SK-N-SH (cell line): ENCODE measurements at regions not wholly inside any gene's neighbourhood (a gene's known extent, or its start where the extent isn't known, plus 50 kb on each side); places are given as distances from the start of the nearest gene placed in this dataset.

ENCODE experiments used
- CTCF ChIA-PET: fragments of 300-600, 350-600 bp; formaldehyde crosslinking; extraction: SDS; loops from one replicate; lab custom pipeline; 2021; lab: Yijun Ruan, JAX
- POLR2A ChIA-PET: fragments of 350-600 bp; sonication (Branson Sonifier 250); formaldehyde crosslinking; extraction: SDS; loops from one replicate; lab custom pipeline; 2020; ENCODE audit warnings: antibody characterized with exemption, inconsistent platforms; lab: Yijun Ruan, JAX
- DNase-seq: peaks from one replicate; pipeline ENCODE4 v3.0.0; 2012
- H2AFZ ChIP-seq: fragments of 200-600 bp; sonication (generic); 2 replicates; pipeline ENCODE4 v1.8.1; 2016; ENCODE audit warnings: antibody characterized with exemption, mild to moderate bottlenecking, low read depth
- H3F3A ChIP-seq: fragments of 200-600 bp; sonication (generic); replicated peaks from 2 replicates; pipeline ENCODE3; 2016; ENCODE audit warnings: antibody characterized with exemption, mild to moderate bottlenecking; ENCODE audit not compliant: insufficient read depth
- H3K27ac ChIP-seq, 2 experiments: fragments of 200-500 bp in 1 of 2; fragments of 200-600 bp in 1 of 2; sonication (Bioruptor generic) in 1 of 2; sonication (generic), shearing (Covaris generic) in 1 of 2; 2 replicates each; pipeline versions ENCODE4 v1.5.1 to v1.6.1; 2014 to 2016; ENCODE audit warnings: low read depth in 2 of 2, inconsistent platforms in 1 of 2, low read length in 1 of 2, mild to moderate bottlenecking in 1 of 2, mixed read lengths in 1 of 2
- H3K27me3 ChIP-seq: fragments of 200-600 bp; sonication (generic), shearing (Covaris generic); 2 replicates; pipeline ENCODE4 v1.6.1; 2016; ENCODE audit warnings: mixed run types; ENCODE audit not compliant: insufficient read depth
- H3K36me3 ChIP-seq, 2 experiments: fragments of 200-500 bp in 1 of 2; fragments of 200-600 bp in 1 of 2; sonication (Bioruptor generic) in 1 of 2; sonication (generic) in 1 of 2; replicated peaks in 1 of 2; 2 replicates each; pipeline versions ENCODE3 to v1.5.1; 2014 to 2016; ENCODE audit warnings: low read length in 1 of 2, mild to moderate bottlenecking in 1 of 2; ENCODE audit not compliant: insufficient read depth in 2 of 2, control insufficient read depth in 1 of 2
- H3K4me1 ChIP-seq, 2 experiments: fragments of 200-500 bp in 1 of 2; fragments of 200-600 bp in 1 of 2; sonication (Bioruptor generic) in 1 of 2; sonication (generic), shearing (Covaris generic) in 1 of 2; 2 replicates each; pipeline versions ENCODE4 v1.5.1 to v1.6.1; 2014 to 2016; ENCODE audit warnings: low read depth in 1 of 2, low read length in 1 of 2, mixed run types in 1 of 2; ENCODE audit not compliant: insufficient read depth in 2 of 2, control insufficient read depth in 1 of 2
- H3K4me2 ChIP-seq: fragments of 200-600 bp; sonication (generic), shearing (Covaris generic); 2 replicates; pipeline ENCODE4 v1.6.1; 2017; ENCODE audit warnings: mixed run types
- H3K4me3 ChIP-seq, 2 experiments: fragments of 200-500 bp in 1 of 2; fragments of 200-600 bp in 1 of 2; sonication (Bioruptor generic) in 1 of 2; sonication (generic), shearing (Covaris generic) in 1 of 2; 2 replicates each; pipeline versions ENCODE4 v1.5.1 to v1.8.1; 2014 to 2016; ENCODE audit warnings: low read depth in 2 of 2, inconsistent platforms in 1 of 2, low read length in 1 of 2, mild to moderate bottlenecking in 1 of 2, mixed read lengths in 1 of 2, moderate library complexity in 1 of 2
- H3K79me2 ChIP-seq: fragments of 200-600 bp; sonication (generic); 2 replicates; pipeline ENCODE4 v1.8.1; 2017; ENCODE audit warnings: mild to moderate bottlenecking; ENCODE audit not compliant: insufficient read depth
- H3K9ac ChIP-seq: fragments of 200-600 bp; sonication (generic); 2 replicates; pipeline ENCODE4 v1.6.1; 2017; ENCODE audit warnings: mixed run types
- H3K9me2 ChIP-seq: fragments of 200-600 bp; sonication (generic); 2 replicates; pipeline ENCODE4 v1.6.1; 2017; ENCODE audit warnings: mixed run types
- H3K9me3 ChIP-seq: fragments of 200-600 bp; sonication (generic); 2 replicates; pipeline ENCODE4 v1.6.1; 2017; ENCODE audit warnings: mixed run types, mild to moderate bottlenecking, moderate library complexity
- H4K20me1 ChIP-seq: fragments of 200-600 bp; sonication (generic); 2 replicates; pipeline ENCODE4 v1.6.1; 2017; ENCODE audit warnings: mild to moderate bottlenecking, mixed run types; ENCODE audit not compliant: insufficient read depth
- CHD2 ChIP-seq: fragments of 150-350 bp; IDR thresholded peaks from 2 replicates; pipeline ENCODE4 v1.6.1; 2018; ENCODE audit warnings: low read length; ENCODE audit not compliant: partially characterized antibody
- EP300 ChIP-seq, 2 experiments: IDR thresholded peaks; 2 replicates each; pipeline versions ENCODE4 v1.4.0 to v1.6.1; 2012; ENCODE audit warnings: borderline replicate concordance in 1 of 2, low read depth in 1 of 2, low read length in 1 of 2
- EZH2phosphoT487 ChIP-seq: fragments of 200-600 bp; sonication (generic); IDR thresholded peaks from 2 replicates; pipeline ENCODE4 v1.6.1; 2017; ENCODE audit warnings: low read depth, mixed run types, mild to moderate bottlenecking, antibody characterized with exemption, moderate library complexity, borderline replicate concordance
- FOXJ3 ChIP-seq: sonication (generic); formaldehyde crosslinking; IDR thresholded peaks from 2 replicates; pipeline ENCODE4 v1.5.1; 2020; ENCODE audit warnings: mild to moderate bottlenecking, missing genetic modification reagents
- FOXM1 ChIP-seq: IDR thresholded peaks from 2 replicates; pipeline ENCODE4 v1.4.0; 2012; ENCODE audit warnings: low read depth, mild to moderate bottlenecking
- GATA2 ChIP-seq: sonication (generic); formaldehyde crosslinking; IDR thresholded peaks from 2 replicates; pipeline ENCODE4 v1.5.0; 2020; ENCODE audit warnings: mild to moderate bottlenecking, missing genetic modification reagents
- IRF3 ChIP-seq: fragments of 150-350 bp; IDR thresholded peaks from 2 replicates; pipeline ENCODE4 v1.6.1; 2016; ENCODE audit warnings: mild to moderate bottlenecking, low read depth, low read length
- MAX ChIP-seq: IDR thresholded peaks from 2 replicates; pipeline ENCODE4 v1.4.0; 2012; ENCODE audit warnings: low read depth
- MXI1 ChIP-seq: IDR thresholded peaks from 2 replicates; pipeline ENCODE4 v1.6.1; 2012; ENCODE audit warnings: mild to moderate bottlenecking, low read depth, low read length, improper control_type of control experiment
- NRF1 ChIP-seq: IDR thresholded peaks from 2 replicates; pipeline ENCODE4 v1.6.1; 2012; ENCODE audit warnings: low read depth, mild to moderate bottlenecking, low read length
- PBX3 ChIP-seq: IDR thresholded peaks from 2 replicates; pipeline ENCODE4; 2012
- POLR2AphosphoS5 ChIP-seq: IDR thresholded peaks from 2 replicates; pipeline ENCODE4 v1.6.1; 2012; ENCODE audit warnings: low read depth, low read length
- RAD21 ChIP-seq: IDR thresholded peaks from 2 replicates; pipeline ENCODE4 v1.6.1; 2012; ENCODE audit warnings: mild to moderate bottlenecking, low read length
- RCOR1 ChIP-seq: fragments of 150-350 bp; IDR thresholded peaks from 2 replicates; pipeline ENCODE4 v1.6.1; 2017; ENCODE audit warnings: antibody characterized with exemption, low read length
- RFX5 ChIP-seq: IDR thresholded peaks from 2 replicates; pipeline ENCODE4 v1.6.1; 2012; ENCODE audit warnings: mild to moderate bottlenecking, improper control_type of control experiment, low read length
- SMC3 ChIP-seq: IDR thresholded peaks from 2 replicates; pipeline ENCODE4 v1.6.1; 2012; ENCODE audit warnings: low read depth, low read length, improper control_type of control experiment
- USF2 ChIP-seq: fragments of 150-350 bp; IDR thresholded peaks from 2 replicates; pipeline ENCODE4 v1.6.1; 2017; ENCODE audit warnings: antibody characterized with exemption, low read length, low read depth, borderline replicate concordance
- ZBTB33 ChIP-seq: IDR thresholded peaks from 2 replicates; pipeline ENCODE4 v1.4.0; 2012; ENCODE audit warnings: low read depth, borderline replicate concordance
- whole genome bisulfite sequencing: methylation state at CpG from one replicate; pipeline ENCODE4 v1.1.6; 2017; ENCODE audit warnings: low lambda C conversion rate; 5-methylcytosine and 5-hydroxymethylcytosine counted together

GRCh38 chr10:61301575-61301974 lies 151.6 kb downstream of the TMEM26 start:
- H3K4me2 ChIP-seq, result no peak overlapping the region
- H3F3A ChIP-seq, result peaks cover 8% of the 10 kb centered on the region
- no peak overlapping the region for H3K4me3 ChIP-seq
- peak; percentile 75 for TF ChIP-seq CHD2
- peak; percentile 90 for TF ChIP-seq RCOR1
- TF ChIP-seq USF2, result no peak
- TF ChIP-seq EP300 (IDR thresholded peaks at IDR 0.05; ENCODE audit: borderline replicate concordance in 1 of 2, low read depth in 1 of 2, low read length in 1 of 2), result peak in 1 of 2 experiments; percentile 89; a peak in 2 of 4 replicates
- TF ChIP-seq GATA2, result peak; percentile 83
- no peak for TF ChIP-seq PBX3
- no peak for TF ChIP-seq FOXM1
- TF ChIP-seq RAD21, result peak; percentile 22; the same call in 1 of the 2 replicates
- TF ChIP-seq NRF1, result no peak
- no peaks in the 10 kb centered on the region for H3K79me2 ChIP-seq
- no peaks in the 10 kb centered on the region for H3K27me3 ChIP-seq
- ChIA-PET POLR2A (no interaction called here), CTCF (interaction anchor here (1.2 to 1.5 kb wide), 2 partner anchors 13 to 18 kb away, joined by 3 to 5 read pairs; no protein-coding TSS in a partner anchor)
- H3K9me3 ChIP-seq, result peaks cover 4% of the 10 kb centered on the region; the same call in 1 of the 2 replicates
- H2AFZ ChIP-seq, result no peak overlapping the region
- H4K20me1 ChIP-seq, result no peaks in the 10 kb centered on the region
- no peak overlapping the region for H3K9ac ChIP-seq
- H3K4me1 ChIP-seq, result peaks cover 5 to 11% of the 10 kb centered on the region in 2 experiments; a peak in 3 of 4 replicates
- DNase-seq, result peak; percentile 26
- H3K36me3 ChIP-seq, result no peaks in the 10 kb centered on the region
- 56% methylated on average over 2 of the region's 2 CpGs for WGBS
- no peaks in the 10 kb centered on the region for H3K9me2 ChIP-seq
- peak overlapping the region in 1 of 2 experiments; percentile 39; a peak in 2 of 4 replicates for H3K27ac ChIP-seq

GRCh38 chr10:61299841-61300240 lies 153.3 kb downstream of the TMEM26 start:
- no peak for DNase-seq
- no peaks in the 10 kb centered on the region for H3K9me2 ChIP-seq
- no peak overlapping the region for H3K4me3 ChIP-seq
- no peak overlapping the region for H3K4me2 ChIP-seq
- H3K9me3 ChIP-seq, result peaks cover 4% of the 10 kb centered on the region; the same call in 1 of the 2 replicates
- no peaks in the 10 kb centered on the region for H3K36me3 ChIP-seq
- peaks cover 4% of the 10 kb centered on the region for H3F3A ChIP-seq
- TF ChIP-seq ZBTB33 (no peak), SMC3 (no peak), EZH2phosphoT487 (no peak), RCOR1 (no peak), IRF3 (no peak), POLR2AphosphoS5 (no peak), MAX (no peak), MXI1 (no peak), RFX5 (no peak), FOXM1 (no peak), USF2 (no peak), EP300 (IDR thresholded peaks at IDR 0.05; ENCODE audit: borderline replicate concordance in 1 of 2, low read depth in 1 of 2, low read length in 1 of 2) (no peak), FOXJ3 (CRISPR knock-in tag) (no peak)
- CTCF ChIA-PET, result no interaction called here
- POLR2A ChIA-PET, result no interaction called here
- H3K9ac ChIP-seq, result no peak overlapping the region
- no peaks in the 10 kb centered on the region for H3K79me2 ChIP-seq
- H4K20me1 ChIP-seq, result no peaks in the 10 kb centered on the region
- no peak overlapping the region for H2AFZ ChIP-seq
- peaks cover 5 to 9% of the 10 kb centered on the region in 2 experiments; a peak in 3 of 4 replicates for H3K4me1 ChIP-seq
- WGBS, result 72% methylated on average over 3 of the region's 3 CpGs
- H3K27ac ChIP-seq, result peak overlapping the region in 1 of 2 experiments; percentile 39; a peak in 1 of 4 replicates
- no peaks in the 10 kb centered on the region for H3K27me3 ChIP-seq
